Bronchial epithelial cell (primary cell): ENCODE measurements at regions not wholly inside any gene's neighbourhood (a gene's known extent, or its start where the extent isn't known, plus 50 kb on each side); places are given as distances from the start of the nearest gene placed in this dataset.

Experiments used
- DNase-seq: peaks from one replicate; pipeline ENCODE4 v3.0.0-alpha.2; 2010; ENCODE audit warnings: low read depth
- FAIRE-seq: peaks from 2 replicates; lab custom pipeline; 2011; peaks lifted over from hg19 to GRCh38; lab: Jason Lieb, UNC
- H3K27me3 ChIP-seq: 2 replicates; pipeline ENCODE4 v1.5.1; 2011; ENCODE audit warnings: low read length; ENCODE audit not compliant: control insufficient read depth, insufficient read depth
- H3K36me3 ChIP-seq: 2 replicates; pipeline ENCODE4 v1.5.1; 2011; ENCODE audit warnings: low read length; ENCODE audit not compliant: control insufficient read depth, insufficient read depth
- H3K4me3 ChIP-seq: 2 replicates; pipeline ENCODE4 v1.5.1; 2011; ENCODE audit warnings: mild to moderate bottlenecking, low read depth, low read length, control low read depth
- TF ChIP-seq, protein P1 (sequence below): IDR thresholded peaks from 2 replicates; pipeline ENCODE4 v1.5.1; 2011; ENCODE audit warnings: mild to moderate bottlenecking, moderate library complexity, low read length, control low read depth, inconsistent platforms; ENCODE audit not compliant: insufficient read depth, severe bottlenecking

DNA sequence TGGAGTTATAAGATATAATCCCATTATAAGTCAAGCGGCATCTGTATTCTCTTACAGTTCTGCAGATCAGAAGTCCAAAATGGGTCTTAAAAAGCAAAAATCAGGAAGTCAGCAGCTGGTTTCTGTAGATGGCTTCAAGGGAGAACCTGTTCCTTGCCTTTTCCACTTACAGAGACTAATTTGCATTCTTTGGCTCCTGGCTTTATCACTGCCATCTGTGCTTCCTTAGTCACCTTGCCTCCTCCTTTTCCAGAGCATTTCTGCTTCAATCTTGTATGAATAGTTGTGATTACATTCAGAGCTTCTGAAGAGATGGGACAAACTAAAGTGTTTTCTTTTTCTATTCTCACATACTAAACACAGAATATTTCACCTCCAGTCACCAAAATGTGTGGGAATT, 647.3 kb upstream of the GRAMD2B start:
- no peak for DNase-seq
- H3K27me3 ChIP-seq: no peaks in the 10 kb centered on the region
- TF ChIP-seq, protein P1, sequence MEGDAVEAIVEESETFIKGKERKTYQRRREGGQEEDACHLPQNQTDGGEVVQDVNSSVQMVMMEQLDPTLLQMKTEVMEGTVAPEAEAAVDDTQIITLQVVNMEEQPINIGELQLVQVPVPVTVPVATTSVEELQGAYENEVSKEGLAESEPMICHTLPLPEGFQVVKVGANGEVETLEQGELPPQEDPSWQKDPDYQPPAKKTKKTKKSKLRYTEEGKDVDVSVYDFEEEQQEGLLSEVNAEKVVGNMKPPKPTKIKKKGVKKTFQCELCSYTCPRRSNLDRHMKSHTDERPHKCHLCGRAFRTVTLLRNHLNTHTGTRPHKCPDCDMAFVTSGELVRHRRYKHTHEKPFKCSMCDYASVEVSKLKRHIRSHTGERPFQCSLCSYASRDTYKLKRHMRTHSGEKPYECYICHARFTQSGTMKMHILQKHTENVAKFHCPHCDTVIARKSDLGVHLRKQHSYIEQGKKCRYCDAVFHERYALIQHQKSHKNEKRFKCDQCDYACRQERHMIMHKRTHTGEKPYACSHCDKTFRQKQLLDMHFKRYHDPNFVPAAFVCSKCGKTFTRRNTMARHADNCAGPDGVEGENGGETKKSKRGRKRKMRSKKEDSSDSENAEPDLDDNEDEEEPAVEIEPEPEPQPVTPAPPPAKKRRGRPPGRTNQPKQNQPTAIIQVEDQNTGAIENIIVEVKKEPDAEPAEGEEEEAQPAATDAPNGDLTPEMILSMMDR: no peak
- no peak for FAIRE-seq
- no peak overlapping the region for H3K4me3 ChIP-seq
- no peaks in the 10 kb centered on the region for H3K36me3 ChIP-seq

DNA sequence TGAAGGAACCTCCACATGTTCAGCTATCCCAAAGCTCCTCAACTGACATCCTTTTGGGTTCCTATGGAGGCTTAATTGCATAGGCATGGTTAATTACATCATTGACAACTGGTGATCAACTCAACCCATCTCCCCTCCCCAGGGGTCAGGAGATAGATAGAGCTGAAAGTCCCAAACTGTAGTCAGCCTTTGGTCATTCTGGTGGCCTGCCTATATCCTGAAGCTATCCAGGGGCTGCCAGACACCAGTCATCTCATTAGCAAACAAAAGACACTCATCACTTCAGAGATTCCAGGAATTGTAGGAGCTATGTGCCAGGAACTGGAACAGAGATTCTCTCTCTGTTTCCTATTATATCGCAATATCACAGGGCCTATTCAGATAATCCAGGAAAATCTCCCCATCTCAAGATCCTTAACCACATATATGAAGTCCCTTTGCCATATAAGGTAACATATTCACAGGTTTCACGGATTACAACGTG, 646.5 kb upstream of the GRAMD2B start:
- H3K27me3 ChIP-seq: no peaks in the 10 kb centered on the region
- FAIRE-seq (no peak), DNase-seq (no peak)
- no peaks in the 10 kb centered on the region for H3K36me3 ChIP-seq
- TF ChIP-seq, protein P1: no peak
- H3K4me3 ChIP-seq: no peak overlapping the region

DNA sequence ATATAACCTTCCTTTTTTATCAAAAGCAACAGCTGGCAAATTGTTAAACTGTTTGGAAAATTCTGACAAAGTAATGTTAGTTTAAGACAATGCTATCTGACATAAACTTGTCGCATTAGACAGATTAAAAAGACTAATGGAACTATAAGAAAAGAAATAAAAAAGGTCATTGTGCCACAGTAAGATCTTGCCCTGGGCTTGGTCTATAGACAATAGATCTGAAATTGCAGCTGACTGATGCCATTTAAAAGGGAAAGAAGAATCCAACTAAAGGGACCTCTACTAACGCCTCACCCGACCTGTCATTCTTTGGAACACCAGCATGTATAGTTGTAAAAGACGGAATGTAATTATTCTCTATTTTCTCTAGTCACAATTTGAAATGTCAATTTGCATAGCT, 644.4 kb upstream of the GRAMD2B start:
- H3K4me3 ChIP-seq: no peak overlapping the region

DNA sequence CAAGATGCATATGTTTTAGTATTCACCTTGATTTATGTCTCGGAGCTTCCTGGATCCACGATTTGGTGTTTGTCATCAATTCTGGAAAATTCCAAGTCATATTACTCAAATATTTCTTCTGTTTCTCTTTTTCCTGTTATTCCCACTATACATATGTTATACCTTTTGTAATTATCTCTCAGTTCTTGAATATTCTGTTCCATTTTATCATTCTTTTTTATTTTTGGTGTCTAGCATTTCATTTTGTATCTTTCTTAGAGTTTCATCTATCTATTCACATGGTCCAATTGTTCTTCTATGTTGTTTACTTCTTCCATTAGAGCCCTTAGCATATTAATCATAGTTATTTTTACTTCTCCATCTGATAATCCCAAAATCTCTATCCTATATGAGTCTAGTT, 637.8 kb upstream of the GRAMD2B start:
- no peak overlapping the region for H3K4me3 ChIP-seq
- FAIRE-seq (no peak), DNase-seq (no peak)
- TF ChIP-seq, protein P1: no peak
- no peaks in the 10 kb centered on the region for H3K36me3 ChIP-seq
- H3K27me3 ChIP-seq: no peaks in the 10 kb centered on the region

More for the DNA sequence above, 644.4 kb upstream of the GRAMD2B start:
- FAIRE-seq (no peak), DNase-seq (no peak)
- TF ChIP-seq, protein P1: no peak
- Histone ChIP-seq H3K27me3 (no peaks in the 10 kb centered on the region), H3K36me3 (no peaks in the 10 kb centered on the region)

DNA sequence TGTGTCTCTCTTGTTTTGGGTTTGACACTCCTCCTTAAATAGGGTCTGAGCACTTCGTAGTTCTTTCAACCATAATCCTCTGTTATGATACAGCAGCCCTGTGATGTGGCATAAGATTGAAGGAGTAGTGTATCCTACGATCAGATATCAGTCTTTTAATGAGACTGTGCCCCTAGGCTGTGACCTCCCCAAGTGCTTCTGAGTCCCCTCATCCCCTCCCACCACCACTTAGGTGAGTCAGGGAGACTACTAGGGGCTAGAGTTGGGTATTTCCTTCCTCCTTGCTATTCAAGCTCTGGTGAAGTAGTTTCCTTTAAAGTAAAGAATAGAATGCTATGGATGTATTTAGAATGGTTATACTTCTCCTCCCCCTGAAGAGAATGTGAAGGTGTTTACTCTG, 637.2 kb upstream of the GRAMD2B start:
- DNase-seq: no peak
- no peaks in the 10 kb centered on the region for H3K36me3 ChIP-seq
- no peak for FAIRE-seq
- no peaks in the 10 kb centered on the region for H3K27me3 ChIP-seq
- H3K4me3 ChIP-seq: no peak overlapping the region
- TF ChIP-seq, protein P1: no peak

DNA sequence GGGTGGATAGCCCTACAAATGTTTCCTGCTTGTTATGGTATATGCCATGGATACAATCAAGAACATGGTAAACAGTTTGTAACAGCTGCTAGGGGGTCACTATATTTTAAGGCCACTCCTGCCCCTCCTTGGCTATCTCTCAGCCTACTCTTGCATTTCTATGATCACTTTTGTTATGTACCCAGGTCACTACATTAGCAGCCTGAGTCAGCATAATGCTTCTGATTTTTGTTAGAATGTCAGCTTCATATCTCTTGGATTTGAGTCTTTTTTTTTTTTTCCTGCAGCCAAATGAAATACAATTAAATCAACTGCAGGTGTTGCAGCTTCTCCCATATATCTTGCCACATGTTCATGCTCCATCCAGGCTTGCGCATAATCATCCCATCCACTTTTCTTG, 629.7 kb upstream of the GRAMD2B start:
- DNase-seq: no peak
- TF ChIP-seq, protein P1: no peak
- no peak for FAIRE-seq
- Histone ChIP-seq H3K27me3 (no peaks in the 10 kb centered on the region), H3K36me3 (no peaks in the 10 kb centered on the region), H3K4me3 (no peak overlapping the region)
